ENCODE measurements at regions not wholly inside any gene's neighbourhood (a gene's known extent, or its start where the extent isn't known, plus 50 kb on each side); places are given as distances from the start of the nearest gene placed in this dataset.

- Mint-ChIP-seq H3K36me3 (ENCODE audit: low read depth) (no peaks in the 10 kb centered on the region), H3K9me3 (peaks cover 3% of the 10 kb centered on the region), H3K27ac (no peak overlapping the region), H3K4me1 (no peaks in the 10 kb centered on the region), H3K27me3 (no peaks in the 10 kb centered on the region), H3K4me3 (no peak overlapping the region)
- no peak for DNase-seq
- ATAC-seq: no peak
Observed at GRCh38 chr15:36370051-36370730, 209.2 kb upstream of the CDIN1 start.

- DNase-seq (no peak), ATAC-seq (no peak)
- no peaks in the 10 kb centered on the region for H3K4me1 Mint-ChIP-seq
- H3K4me3 Mint-ChIP-seq: no peak overlapping the region
- no peaks in the 10 kb centered on the region for H3K36me3 Mint-ChIP-seq (ENCODE audit: low read depth)
- no peak overlapping the region for H3K27ac Mint-ChIP-seq
- peaks cover 3% of the 10 kb centered on the region for H3K9me3 Mint-ChIP-seq
- no peaks in the 10 kb centered on the region for H3K27me3 Mint-ChIP-seq
Observed at GRCh38 chr15:36370731-36371112, 208.7 kb upstream of the CDIN1 start.

GRCh38 chr15:36371509-36371908 is 207.9 kb upstream of the CDIN1 start:
- Mint-ChIP-seq H3K9me3 (peaks cover 3% of the 10 kb centered on the region), H3K4me3 (no peak overlapping the region), H3K36me3 (ENCODE audit: low read depth) (no peaks in the 10 kb centered on the region), H3K4me1 (no peaks in the 10 kb centered on the region), H3K27ac (no peak overlapping the region), H3K27me3 (no peaks in the 10 kb centered on the region)
- DNase-seq (no peak), ATAC-seq (no peak)

- H3K27me3 Mint-ChIP-seq: no peaks in the 10 kb centered on the region
- no peaks in the 10 kb centered on the region for H3K4me1 Mint-ChIP-seq
- ATAC-seq (no peak), DNase-seq (no peak)
- H3K4me3 Mint-ChIP-seq: no peak overlapping the region
- no peaks in the 10 kb centered on the region for H3K36me3 Mint-ChIP-seq (ENCODE audit: low read depth)
- H3K27ac Mint-ChIP-seq: no peak overlapping the region
- peaks cover 3% of the 10 kb centered on the region for H3K9me3 Mint-ChIP-seq
Observed at GRCh38 chr15:36372968-36373367, 206.5 kb upstream of the CDIN1 start.

GRCh38 chr15:36373550-36373949 is 205.9 kb upstream of the CDIN1 start:
- no peak overlapping the region for H3K27ac Mint-ChIP-seq
- DNase-seq: no peak
- no peak for ATAC-seq
- no peak overlapping the region for H3K4me3 Mint-ChIP-seq
- no peaks in the 10 kb centered on the region for H3K27me3 Mint-ChIP-seq
- no peaks in the 10 kb centered on the region for H3K4me1 Mint-ChIP-seq
- peaks cover 3% of the 10 kb centered on the region for H3K9me3 Mint-ChIP-seq
- H3K36me3 Mint-ChIP-seq (ENCODE audit: low read depth): no peaks in the 10 kb centered on the region

GRCh38 chr15:36389107-36389506 is 190.3 kb upstream of the CDIN1 start:
- DNase-seq (no peak), ATAC-seq (no peak)
- H3K36me3 Mint-ChIP-seq (ENCODE audit: low read depth): no peaks in the 10 kb centered on the region
- H3K27me3 Mint-ChIP-seq: no peaks in the 10 kb centered on the region
- no peak overlapping the region for H3K4me3 Mint-ChIP-seq
- peaks cover 4% of the 10 kb centered on the region for H3K9me3 Mint-ChIP-seq
- H3K4me1 Mint-ChIP-seq: no peaks in the 10 kb centered on the region
- H3K27ac Mint-ChIP-seq: no peak overlapping the region

- H3K27ac Mint-ChIP-seq: no peak overlapping the region
- ATAC-seq: no peak
- H3K27me3 Mint-ChIP-seq: peaks cover 1% of the 10 kb centered on the region
- H3K4me3 Mint-ChIP-seq: no peak overlapping the region
- no peak for DNase-seq
- no peaks in the 10 kb centered on the region for H3K36me3 Mint-ChIP-seq (ENCODE audit: low read depth)
- no peaks in the 10 kb centered on the region for H3K4me1 Mint-ChIP-seq
- peaks cover 4% of the 10 kb centered on the region for H3K9me3 Mint-ChIP-seq
Observed at GRCh38 chr15:36390491-36390890, 188.9 kb upstream of the CDIN1 start.

- Mint-ChIP-seq H3K27ac (no peak overlapping the region), H3K4me1 (no peaks in the 10 kb centered on the region), H3K27me3 (peaks cover 2% of the 10 kb centered on the region), H3K9me3 (no peaks in the 10 kb centered on the region), H3K36me3 (ENCODE audit: low read depth) (no peaks in the 10 kb centered on the region), H3K4me3 (no peak overlapping the region)
- no peak for ATAC-seq
- DNase-seq: no peak
Observed at GRCh38 chr15:36392676-36393266, 186.7 kb upstream of the CDIN1 start.

- H3K36me3 Mint-ChIP-seq (ENCODE audit: low read depth): no peaks in the 10 kb centered on the region
- peaks cover 6% of the 10 kb centered on the region for H3K27me3 Mint-ChIP-seq
- no peak overlapping the region for H3K4me3 Mint-ChIP-seq
- ATAC-seq: no peak
- DNase-seq: no peak
- no peaks in the 10 kb centered on the region for H3K4me1 Mint-ChIP-seq
- no peaks in the 10 kb centered on the region for H3K9me3 Mint-ChIP-seq
- no peak overlapping the region for H3K27ac Mint-ChIP-seq
Observed at GRCh38 chr15:36398212-36398611, 181.2 kb upstream of the CDIN1 start.

GRCh38 chr15:36399276-36399675 is 180.2 kb upstream of the CDIN1 start:
- Mint-ChIP-seq H3K36me3 (ENCODE audit: low read depth) (no peaks in the 10 kb centered on the region), H3K27me3 (peaks cover 6% of the 10 kb centered on the region), H3K4me1 (no peaks in the 10 kb centered on the region), H3K9me3 (no peaks in the 10 kb centered on the region), H3K27ac (no peak overlapping the region), H3K4me3 (no peak overlapping the region)
- no peak for DNase-seq
- no peak for ATAC-seq

- H3K4me3 Mint-ChIP-seq: no peak overlapping the region
- no peaks in the 10 kb centered on the region for H3K4me1 Mint-ChIP-seq
- no peaks in the 10 kb centered on the region for H3K9me3 Mint-ChIP-seq
- DNase-seq: no peak
- no peak for ATAC-seq
- no peak overlapping the region for H3K27ac Mint-ChIP-seq
- H3K27me3 Mint-ChIP-seq: peaks cover 4% of the 10 kb centered on the region
- H3K36me3 Mint-ChIP-seq (ENCODE audit: low read depth): no peaks in the 10 kb centered on the region
Observed at GRCh38 chr15:36400936-36401585, 178.4 kb upstream of the CDIN1 start.

- DNase-seq (no peak), ATAC-seq (no peak)
- H3K27ac Mint-ChIP-seq: no peak overlapping the region
- H3K27me3 Mint-ChIP-seq: peaks cover 4% of the 10 kb centered on the region
- H3K9me3 Mint-ChIP-seq: no peaks in the 10 kb centered on the region
- no peak overlapping the region for H3K4me3 Mint-ChIP-seq
- H3K36me3 Mint-ChIP-seq (ENCODE audit: low read depth): no peaks in the 10 kb centered on the region
- H3K4me1 Mint-ChIP-seq: no peaks in the 10 kb centered on the region
Observed at GRCh38 chr15:36401586-36401966, 177.8 kb upstream of the CDIN1 start.

- DNase-seq: no peak
- Mint-ChIP-seq H3K27ac (no peak overlapping the region), H3K9me3 (no peaks in the 10 kb centered on the region), H3K36me3 (ENCODE audit: low read depth) (no peaks in the 10 kb centered on the region), H3K27me3 (peaks cover 2% of the 10 kb centered on the region), H3K4me3 (no peak overlapping the region), H3K4me1 (no peaks in the 10 kb centered on the region)
- no peak for ATAC-seq
Observed at GRCh38 chr15:36403351-36403750, 176.1 kb upstream of the CDIN1 start.

GRCh38 chr15:36406366-36406765 is 173.1 kb upstream of the CDIN1 start:
- H3K4me3 Mint-ChIP-seq: no peak overlapping the region
- no peaks in the 10 kb centered on the region for H3K36me3 Mint-ChIP-seq (ENCODE audit: low read depth)
- no peak overlapping the region for H3K27ac Mint-ChIP-seq
- H3K4me1 Mint-ChIP-seq: no peaks in the 10 kb centered on the region
- peaks cover 4% of the 10 kb centered on the region for H3K9me3 Mint-ChIP-seq
- ATAC-seq (no peak), DNase-seq (no peak)
- no peaks in the 10 kb centered on the region for H3K27me3 Mint-ChIP-seq

- ATAC-seq: no peak
- Mint-ChIP-seq H3K36me3 (ENCODE audit: low read depth) (no peaks in the 10 kb centered on the region), H3K9me3 (peaks cover 4% of the 10 kb centered on the region), H3K4me1 (no peaks in the 10 kb centered on the region), H3K27me3 (no peaks in the 10 kb centered on the region), H3K27ac (no peak overlapping the region), H3K4me3 (no peak overlapping the region)
- no peak for DNase-seq
Observed at GRCh38 chr15:36406911-36407310, 172.5 kb upstream of the CDIN1 start.

Data from activated naive CD8-positive, alpha-beta T cell treated with anti-CD3 and anti-CD28 coated beads, Interleukin-2, amount 50 U/mL, for 24 hours (primary cell).